NCI-H2196 (cell line): ENCODE measurements at regions not wholly inside any gene's neighbourhood (a gene's known extent, or its start where the extent isn't known, plus 50 kb on each side); places are given as distances from the start of the nearest gene placed in this dataset.

ENCODE experiments used
- DNase-seq: peaks from one replicate; lab custom pipeline; 2025; ENCODE audit not compliant: unreplicated experiment; lab: John Stamatoyannopoulos, UW

DNA sequence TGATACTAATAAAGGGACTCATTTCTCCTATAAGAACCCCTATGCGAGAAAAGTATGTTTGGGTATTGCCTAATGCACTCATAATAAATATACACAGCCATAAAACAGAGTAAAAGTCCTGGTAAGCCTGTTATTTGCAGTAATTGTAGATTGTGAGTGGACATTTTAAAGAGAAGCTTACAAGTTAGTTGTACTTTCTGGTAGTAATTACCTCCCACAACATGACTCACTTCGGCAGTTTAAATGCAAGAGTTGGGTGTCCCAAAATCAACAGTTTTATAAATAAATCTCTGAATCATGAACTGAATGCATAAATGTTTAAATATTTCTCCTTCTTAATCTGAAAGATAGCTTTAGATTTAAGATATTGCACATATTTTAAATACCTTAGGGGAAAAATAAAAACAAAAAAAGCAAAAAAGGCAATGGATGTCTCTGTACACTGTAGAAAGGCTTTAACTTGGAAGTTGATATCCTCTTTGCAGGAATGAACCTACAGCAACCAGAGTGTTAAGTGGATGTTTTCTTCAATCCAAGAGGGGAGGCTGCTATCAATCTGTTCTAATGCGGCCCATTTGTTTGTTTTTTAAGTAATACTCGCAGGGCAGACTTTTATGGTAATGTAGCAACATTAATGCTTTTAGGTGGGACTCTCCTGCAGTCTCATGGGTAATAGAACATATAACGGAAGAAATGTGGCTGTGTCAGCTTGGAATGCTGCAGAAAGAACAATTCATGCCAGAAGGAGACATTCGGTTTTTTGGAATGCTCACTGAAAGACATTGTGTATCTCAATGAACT, 57.3 kb upstream of the ZEB1 start:
- no peak for DNase-seq

GRCh38 chr10:31262672-31263071, 56.3 kb upstream of the ZEB1 start:
- no peak for DNase-seq

- no peak for DNase-seq
These were observed 55.1 kb upstream of the ZEB1 start for GRCh38 chr10:31263903-31264302.

DNA sequence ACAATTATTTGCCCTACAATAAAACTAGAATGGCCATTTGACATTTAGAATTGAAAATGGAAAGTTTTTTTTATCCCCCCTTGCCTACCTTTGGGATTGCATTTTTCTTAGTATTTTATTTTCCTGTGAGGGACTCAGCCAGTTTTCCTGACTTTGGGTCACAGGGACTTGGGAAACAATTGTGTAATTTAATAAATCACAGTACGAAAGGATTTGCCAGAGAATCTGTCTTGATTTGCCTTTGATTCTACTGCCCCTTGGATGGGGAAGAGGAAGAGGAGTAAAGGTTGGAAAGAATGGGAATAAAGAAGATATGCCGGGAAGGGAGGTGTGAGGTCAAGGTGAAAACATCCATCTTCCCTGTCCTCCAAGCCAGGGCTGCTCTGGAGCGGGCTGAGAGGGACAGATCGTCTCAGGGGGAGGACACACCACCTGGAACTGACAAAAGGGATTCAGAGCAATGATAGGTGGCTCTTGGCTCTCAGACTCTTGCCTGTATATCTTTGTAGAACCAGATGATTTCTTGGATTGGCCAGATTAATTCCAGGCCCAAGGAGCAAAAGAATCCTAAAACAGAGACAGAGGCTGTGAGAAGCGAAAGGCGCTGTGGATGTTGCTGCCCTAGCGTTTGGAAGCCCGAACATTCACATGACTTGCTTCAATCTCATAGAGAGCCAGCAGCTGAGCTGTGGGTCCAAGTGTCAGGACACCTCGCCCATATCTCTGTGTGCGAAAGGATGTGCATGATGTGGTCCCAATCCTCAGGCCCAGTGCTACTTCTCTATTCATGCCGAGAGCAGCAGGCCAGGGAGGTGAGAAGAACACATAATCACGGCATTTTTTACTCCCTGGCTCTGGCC, 50.3 kb upstream of the ZEB1 start:
- no peak for DNase-seq
